Limb (tissue), 2 donors: ENCODE measurements at regions not wholly inside any gene's neighbourhood (a gene's known extent, or its start where the extent isn't known, plus 50 kb on each side); places are given as distances from the start of the nearest gene placed in this dataset.

Source experiments
- DNase-seq, 2 donors: peaks; one replicate each; pipeline ENCODE4 v3.0.0-alpha.2; 2016; ENCODE audit errors: extremely low spot score in 2 of 2

DNA sequence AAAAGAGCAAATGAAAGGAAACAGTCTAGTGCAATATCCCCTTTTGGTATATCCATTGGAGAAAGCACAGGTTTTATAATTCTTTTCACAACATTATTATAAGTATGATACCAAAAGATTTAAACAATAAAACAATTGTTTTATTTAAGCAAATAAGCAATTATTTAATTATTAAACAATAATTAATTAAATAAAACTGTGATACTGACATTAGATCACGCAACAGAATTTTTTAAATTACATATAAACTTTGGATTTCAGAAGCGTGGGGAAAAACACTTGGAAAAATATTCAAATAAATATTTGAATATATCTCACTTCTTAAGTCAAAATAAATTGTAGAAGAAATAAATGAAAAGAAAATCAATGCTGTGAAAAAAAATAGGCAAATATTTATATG is 76.2 kb upstream of the STXBP5 start:
- DNase-seq = no peak

DNA sequence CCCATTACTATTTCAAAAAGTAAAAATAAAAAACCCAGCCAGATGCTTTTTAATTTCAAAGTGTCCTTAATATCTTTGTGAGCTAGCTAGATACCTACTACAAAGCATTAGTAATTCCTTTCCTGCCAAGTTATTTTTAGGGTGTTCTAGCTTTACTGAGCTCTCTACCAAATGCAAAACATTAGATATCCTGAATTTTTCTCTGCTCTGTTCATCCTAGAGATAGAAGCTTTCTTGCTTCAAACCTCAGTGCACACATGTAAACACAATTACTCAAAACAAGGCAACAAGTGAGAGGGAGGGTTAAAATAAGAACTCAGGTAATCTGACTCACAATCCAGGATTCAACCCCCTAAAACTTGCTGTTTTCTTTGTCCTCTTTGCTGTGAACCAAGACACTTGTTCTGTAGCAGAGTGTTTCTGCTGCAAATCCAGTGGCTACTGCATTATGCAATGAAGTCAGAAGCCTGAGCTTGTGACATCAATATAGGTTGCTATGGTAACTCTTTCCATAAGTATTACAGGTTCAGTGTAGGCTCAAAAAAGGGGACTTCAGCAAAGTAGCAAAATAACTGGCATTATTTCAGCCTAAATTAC is 72.6 kb upstream of the STXBP5 start:
- no peak for DNase-seq

DNA sequence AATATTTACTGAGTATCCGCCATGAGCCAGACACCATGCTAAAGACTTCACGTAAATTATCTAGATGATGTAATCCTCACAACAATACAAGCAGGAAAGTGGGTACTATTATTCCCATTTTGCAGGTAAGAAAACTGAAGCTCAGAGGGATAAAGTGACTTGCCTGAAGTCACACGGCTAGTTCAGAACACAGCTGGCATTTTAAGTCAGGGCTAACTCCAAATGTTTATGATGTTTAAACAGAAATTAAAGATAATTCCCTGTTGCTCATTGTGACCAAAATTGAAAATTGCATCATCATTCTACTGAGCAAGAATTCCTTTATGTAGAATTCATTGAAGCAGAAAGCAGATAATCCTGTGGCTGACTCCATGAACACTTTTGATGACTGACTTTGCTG is 71.3 kb upstream of the STXBP5 start:
- DNase-seq = no peak

DNA sequence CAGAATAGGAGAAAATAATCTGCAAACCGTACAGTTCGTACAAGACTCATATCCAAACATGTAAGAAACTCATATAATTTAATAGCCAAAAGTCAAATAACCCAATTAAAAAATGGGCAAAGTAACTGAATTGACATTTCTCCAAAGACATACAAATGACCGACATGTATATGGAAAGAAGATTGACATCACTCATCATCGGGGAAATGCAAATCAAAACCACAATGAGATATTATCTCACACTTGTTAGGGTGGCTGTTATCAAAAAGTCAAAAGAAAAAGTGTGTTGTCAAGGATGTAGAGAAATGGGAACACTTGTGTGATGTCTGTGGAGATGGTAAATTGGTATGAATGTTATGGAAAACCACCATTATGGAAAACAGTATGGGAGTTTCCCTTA is 70.5 kb upstream of the STXBP5 start:
- DNase-seq = no peak

DNA sequence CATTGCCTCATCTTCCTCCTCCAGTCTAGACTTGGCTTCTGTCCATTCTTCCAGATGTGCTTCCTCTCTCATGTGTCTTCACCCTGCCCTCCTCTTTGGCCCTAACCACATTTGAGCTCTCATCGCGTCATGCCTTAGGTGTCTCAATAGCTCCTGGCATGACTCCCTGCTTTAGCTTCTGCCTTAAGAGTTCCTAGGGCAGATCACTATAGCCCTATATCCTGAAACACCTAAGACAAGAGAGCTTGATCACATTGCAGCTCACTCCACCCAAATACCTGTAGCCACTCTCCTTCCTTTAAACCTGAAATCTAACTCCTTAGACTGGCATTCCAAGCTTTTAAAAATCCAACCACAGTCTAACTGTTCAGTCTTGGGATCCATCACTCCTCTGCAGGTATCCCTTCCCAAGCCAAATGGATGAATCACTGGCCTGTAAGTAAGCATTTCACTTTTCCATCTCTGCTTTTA is 69.0 kb upstream of the STXBP5 start:
- DNase-seq = no peak

DNA sequence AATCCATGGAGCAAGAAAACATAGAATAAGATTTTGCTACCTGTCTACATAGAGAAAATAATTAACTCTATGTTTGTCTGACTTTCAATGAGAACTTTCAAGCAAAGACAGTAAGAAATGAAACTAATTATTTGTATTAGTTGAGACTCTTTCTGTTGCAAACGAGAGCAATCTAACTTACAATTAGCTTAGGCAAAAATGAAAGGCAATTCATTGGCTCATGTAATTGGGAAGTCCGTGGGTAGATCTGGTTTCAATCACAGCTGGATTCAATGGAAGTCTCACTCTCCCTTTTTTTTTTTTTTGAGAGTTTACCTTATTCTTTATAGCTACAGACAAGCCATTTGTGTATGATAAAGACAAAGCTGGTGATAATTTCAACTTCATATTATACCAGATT is 68.2 kb upstream of the STXBP5 start:
- DNase-seq = no peak

DNA sequence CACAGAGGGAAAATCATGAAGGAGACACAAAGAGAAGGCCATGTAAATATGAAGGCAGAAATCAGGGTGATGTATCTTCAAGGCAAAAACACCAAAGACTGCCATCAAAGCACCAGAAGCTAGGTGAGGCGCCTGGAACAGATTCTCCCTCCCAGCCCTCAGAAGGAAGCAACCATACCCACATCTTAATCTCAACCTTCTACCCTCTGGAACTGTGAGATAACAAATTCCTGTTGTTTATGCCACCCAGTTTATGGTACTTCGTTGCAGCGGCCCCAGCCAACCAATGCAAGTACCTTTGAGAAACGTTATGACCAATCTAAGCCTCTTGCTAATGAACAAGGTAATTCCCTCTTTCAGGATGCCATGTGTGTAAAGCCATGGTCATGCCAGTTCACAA is 66.2 kb upstream of the STXBP5 start:
- DNase-seq = no peak

DNA sequence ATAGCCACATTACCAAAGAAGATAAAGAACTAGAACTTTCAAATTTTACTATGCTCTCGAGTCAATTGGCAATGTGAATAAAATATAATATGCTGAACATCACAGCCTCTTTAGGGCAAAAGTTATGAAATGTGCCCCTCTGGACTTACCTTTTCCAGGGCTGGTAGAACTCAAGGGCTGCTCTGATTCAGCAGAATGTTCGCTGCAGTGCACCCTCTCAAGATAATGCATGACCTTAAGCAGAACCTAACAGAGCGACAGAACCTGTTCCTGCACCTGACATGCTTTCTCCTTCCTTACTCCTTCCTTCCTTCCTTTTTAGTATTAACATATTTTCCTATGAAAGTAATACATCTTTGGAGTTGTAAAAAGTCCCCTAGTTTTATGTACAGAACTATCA is 65.4 kb upstream of the STXBP5 start:
- no peak for DNase-seq

DNA sequence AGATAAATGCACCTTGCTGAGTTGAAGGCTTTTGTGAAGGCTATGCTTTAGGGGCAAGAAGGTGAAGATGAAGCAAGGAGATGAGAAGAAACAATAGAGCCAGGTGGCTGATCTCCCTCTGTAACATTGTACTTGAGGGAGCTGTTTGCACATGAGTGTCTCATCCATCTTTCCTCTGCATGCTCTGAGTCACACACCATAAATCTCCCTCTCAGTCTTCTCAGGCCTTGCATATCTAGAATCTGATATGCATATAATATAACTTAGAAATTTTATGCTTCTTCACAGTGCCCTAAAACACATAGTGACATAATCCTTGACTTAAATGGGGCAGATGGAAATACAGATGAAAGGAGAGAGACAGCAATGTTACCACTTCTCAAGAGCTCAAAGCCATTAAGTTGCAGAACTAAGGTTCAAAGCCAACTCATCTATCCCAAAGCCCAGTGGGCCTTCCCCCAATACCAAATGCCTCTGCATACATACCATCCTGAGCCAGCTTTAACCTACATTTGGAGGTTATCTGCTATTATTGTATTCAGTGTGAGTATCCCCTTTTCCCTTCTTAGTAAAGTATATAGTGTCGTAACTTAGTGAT is 62.4 kb upstream of the STXBP5 start:
- no peak for DNase-seq

DNA sequence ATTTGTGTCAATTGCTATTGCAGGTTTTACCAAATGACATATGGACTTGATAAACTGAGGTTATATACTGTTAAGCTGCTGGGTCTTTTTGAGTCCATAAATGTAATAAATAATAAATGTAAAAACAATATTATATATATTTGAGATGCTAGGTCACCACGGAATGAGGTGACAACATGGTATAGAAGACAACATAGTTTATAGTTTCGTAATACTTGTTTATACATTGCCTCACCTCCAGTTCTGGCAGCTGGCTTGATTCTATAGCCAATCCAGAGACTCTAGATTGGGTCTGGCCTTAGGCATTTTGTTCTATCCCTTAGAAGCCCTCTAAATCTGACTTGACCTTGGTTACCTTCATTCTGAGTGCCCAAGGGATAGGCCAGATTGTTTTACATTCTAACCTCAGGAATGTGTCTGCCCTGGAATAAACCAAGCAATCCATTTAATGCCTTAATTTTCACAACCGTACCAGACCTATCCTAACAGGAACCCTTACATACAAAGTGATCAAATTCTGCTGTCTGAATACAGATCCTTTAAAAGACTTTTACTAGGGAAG is 61.5 kb upstream of the STXBP5 start:
- DNase-seq = no peak

DNA sequence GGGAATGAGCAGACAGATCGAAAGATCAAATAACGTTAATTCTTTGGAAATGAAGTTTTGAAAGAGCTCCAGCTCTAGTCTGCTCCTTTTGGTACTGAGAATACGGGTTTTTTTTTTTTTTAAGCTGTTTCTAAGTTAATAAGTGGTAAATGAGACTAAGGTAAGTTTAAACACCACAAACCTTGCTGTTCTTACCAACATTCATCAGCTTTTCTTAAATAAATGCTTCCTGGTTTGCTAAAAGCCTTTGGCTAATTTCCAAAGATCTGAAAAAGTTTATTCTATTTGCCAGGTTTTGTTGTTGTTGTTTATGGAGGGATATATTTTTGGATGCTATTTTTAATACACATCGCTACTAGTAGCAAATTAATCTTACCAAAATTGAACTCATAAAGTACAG is 55.1 kb upstream of the STXBP5 start:
- DNase-seq = no peak

DNA sequence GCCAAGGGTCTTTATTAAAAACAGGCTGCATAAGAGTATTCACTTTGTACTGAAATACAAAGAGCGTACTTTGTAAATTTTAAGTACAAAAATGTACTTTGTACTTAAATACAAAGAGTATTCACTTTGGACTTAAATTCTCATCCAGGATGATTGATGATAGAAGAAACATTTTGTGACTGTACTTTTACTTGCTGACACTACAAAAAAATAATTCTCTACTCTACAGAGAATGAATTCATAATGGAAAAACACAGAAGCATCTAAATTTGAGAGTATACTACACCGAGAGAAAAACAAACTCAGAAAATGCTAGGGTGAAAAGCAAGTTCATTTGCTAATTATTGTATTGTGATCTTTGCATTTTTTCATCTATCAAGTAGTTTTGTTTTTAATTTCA is 54.4 kb upstream of the STXBP5 start:
- DNase-seq = no peak

DNA sequence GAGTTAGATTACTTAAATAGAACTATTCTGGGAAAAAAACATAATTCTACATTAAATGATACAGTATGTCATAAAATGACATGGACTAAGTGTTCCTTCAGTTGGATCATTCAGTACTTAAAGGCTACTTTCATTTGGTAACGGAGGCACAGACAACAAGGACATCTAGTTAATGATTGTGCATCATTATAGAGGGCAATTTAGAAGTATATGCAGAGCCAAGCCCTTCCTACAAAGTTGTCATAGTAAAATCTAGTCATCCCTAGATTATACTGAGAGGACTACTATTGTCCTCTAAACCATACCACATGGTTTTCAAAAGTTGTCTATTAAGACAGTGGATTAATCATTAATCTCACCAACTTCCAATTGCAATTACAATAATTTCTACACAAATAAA is 53.9 kb upstream of the STXBP5 start:
- DNase-seq = no peak
